Mammary epithelial cell (primary cell): ENCODE measurements at regions not wholly inside any gene's neighbourhood (a gene's known extent, or its start where the extent isn't known, plus 50 kb on each side); places are given as distances from the start of the nearest gene placed in this dataset.

ENCODE experiments used
- EZH2 ChIP-seq: IDR thresholded peaks from 2 replicates; pipeline ENCODE4 v1.6.1; 2012; ENCODE audit warnings: low read length, inconsistent platforms, borderline replicate concordance
- TF ChIP-seq, protein P1 (sequence below), 2 donors: IDR thresholded peaks in 1 of 2; conservative IDR thresholded peaks in 1 of 2; 2 replicates each; pipeline ENCODE4 v1.5.1; 2011 to 2012; ENCODE audit warnings: inconsistent platforms in 2 of 2, low read length in 2 of 2, mild to moderate bottlenecking in 2 of 2, control low read depth in 1 of 2, low read depth in 1 of 2; ENCODE audit not compliant: insufficient read depth in 1 of 2; ENCODE audit errors: extremely low read depth in 1 of 2

DNA sequence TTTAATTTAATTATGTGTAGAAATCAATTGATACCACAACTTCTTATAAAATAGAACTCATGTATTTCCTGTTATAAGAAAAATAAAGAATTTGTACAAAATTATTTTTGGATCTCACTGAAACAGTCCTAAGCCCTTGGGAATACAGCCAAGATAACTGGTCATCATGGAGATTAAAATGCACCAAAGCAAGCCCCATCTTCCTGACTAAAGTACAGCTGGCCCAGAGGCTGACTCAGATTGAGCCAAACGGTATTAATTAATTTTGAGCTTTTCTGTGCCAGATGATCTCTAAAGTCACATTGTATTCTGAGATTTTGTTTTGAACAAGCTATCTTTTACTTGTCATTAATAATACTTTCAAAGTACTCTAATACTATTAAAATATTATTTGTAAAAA, 978.5 kb downstream of the TBC1D32 start:
- TF ChIP-seq, protein P1, sequence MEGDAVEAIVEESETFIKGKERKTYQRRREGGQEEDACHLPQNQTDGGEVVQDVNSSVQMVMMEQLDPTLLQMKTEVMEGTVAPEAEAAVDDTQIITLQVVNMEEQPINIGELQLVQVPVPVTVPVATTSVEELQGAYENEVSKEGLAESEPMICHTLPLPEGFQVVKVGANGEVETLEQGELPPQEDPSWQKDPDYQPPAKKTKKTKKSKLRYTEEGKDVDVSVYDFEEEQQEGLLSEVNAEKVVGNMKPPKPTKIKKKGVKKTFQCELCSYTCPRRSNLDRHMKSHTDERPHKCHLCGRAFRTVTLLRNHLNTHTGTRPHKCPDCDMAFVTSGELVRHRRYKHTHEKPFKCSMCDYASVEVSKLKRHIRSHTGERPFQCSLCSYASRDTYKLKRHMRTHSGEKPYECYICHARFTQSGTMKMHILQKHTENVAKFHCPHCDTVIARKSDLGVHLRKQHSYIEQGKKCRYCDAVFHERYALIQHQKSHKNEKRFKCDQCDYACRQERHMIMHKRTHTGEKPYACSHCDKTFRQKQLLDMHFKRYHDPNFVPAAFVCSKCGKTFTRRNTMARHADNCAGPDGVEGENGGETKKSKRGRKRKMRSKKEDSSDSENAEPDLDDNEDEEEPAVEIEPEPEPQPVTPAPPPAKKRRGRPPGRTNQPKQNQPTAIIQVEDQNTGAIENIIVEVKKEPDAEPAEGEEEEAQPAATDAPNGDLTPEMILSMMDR (conservative IDR thresholded peaks at IDR 0.05 in 1 of 2, IDR thresholded peaks at IDR 0.05 in 1 of 2; ENCODE audit: extremely low read depth in 1 of 2, insufficient read depth in 1 of 2, low read depth in 1 of 2, low read length in 2 of 2), result no peak
- TF ChIP-seq EZH2, result no peak
